HCT116 (cell line): ENCODE measurements at regions not wholly inside any gene's neighbourhood (a gene's known extent, or its start where the extent isn't known, plus 50 kb on each side); places are given as distances from the start of the nearest gene placed in this dataset.

Experiments used
- ATAC-seq: fragments of 200-7000 bp; cut with Tn5 transposase; 2 replicates; pipeline ENCODE4 v1.9.1; 2020; ENCODE audit warnings: mild to moderate bottlenecking, moderate library complexity
- BruUV-seq: library from RNA; stranded (reverse); fragments of 400-500 nt; replicated peaks from 2 replicates; lab custom pipeline; 2021; lab: Mats Ljungman, UMichigan
- CTCF ChIA-PET: fragments of 300-600 bp; sonication (Branson Sonifier 250); formaldehyde crosslinking; loops from one replicate; lab custom pipeline; 2021; ENCODE audit warnings: antibody characterized with exemption; lab: Charles Lee
- POLR2A ChIA-PET: fragments of 300-600, 350-600 bp; sonication (Branson Sonifier 250); formaldehyde crosslinking; loops from one replicate; lab custom pipeline; 2021; ENCODE audit warnings: antibody characterized with exemption; lab: Charles Lee
- RAD21 ChIA-PET, 2 experiments: fragments of 300-600 bp; sonication (Branson Sonifier 250); formaldehyde crosslinking; loops; one replicate each; lab custom pipeline; 2023; ENCODE audit warnings: low total read pairs in 2 of 2; ENCODE audit not compliant: uncharacterized antibody in 2 of 2, unreplicated experiment in 2 of 2, low non-redundant PET in 1 of 2; lab: Charles Lee
- DNase-seq: peaks from one replicate; pipeline ENCODE4 v3.0.0-alpha.2; 2010; ENCODE audit warnings: low read depth, low spot score
- H2AFZ ChIP-seq: fragments of 200-600 bp; shearing (Covaris generic), sonication (generic); 2 replicates; pipeline ENCODE4 v1.6.1; 2017; ENCODE audit warnings: low read depth, mixed run types, mixed read lengths, antibody characterized with exemption, low read length; ENCODE audit not compliant: poor library complexity, severe bottlenecking
- H3K27ac ChIP-seq: 2 replicates; pipeline ENCODE4 v1.5.1; 2012; ENCODE audit warnings: low read depth, low read length
- H3K27me3 ChIP-seq: fragments of 200-600 bp; sonication (generic); 2 replicates; pipeline ENCODE4 v1.6.1; 2016; ENCODE audit warnings: mixed run types, low read length, mixed read lengths; ENCODE audit not compliant: insufficient read depth
- H3K36me3 ChIP-seq, 2 experiments: fragments of 200-500 bp in 1 of 2; fragments of 200-600 bp in 1 of 2; sonication (Bioruptor generic) in 1 of 2; sonication (generic) in 1 of 2; 2 replicates each; pipeline versions ENCODE4 v1.5.1 to v1.6.1; 2014 to 2016; ENCODE audit warnings: low read length in 2 of 2, inconsistent platforms in 1 of 2, mixed read lengths in 1 of 2, mixed run types in 1 of 2; ENCODE audit not compliant: insufficient read depth in 2 of 2, control insufficient read depth in 1 of 2
- H3K4me1 ChIP-seq, 2 experiments: fragments of 200-600 bp in 1 of 2; sonication (generic) in 1 of 2; 2 replicates each; pipeline versions ENCODE4 v1.5.1 to v1.6.1; 2012 to 2017; ENCODE audit warnings: low read length in 2 of 2, inconsistent platforms in 1 of 2, mild to moderate bottlenecking in 1 of 2, mixed read lengths in 1 of 2, mixed run types in 1 of 2, moderate library complexity in 1 of 2; ENCODE audit not compliant: insufficient read depth in 2 of 2, control insufficient read depth in 1 of 2
- H3K4me2 ChIP-seq: fragments of 200-600 bp; sonication (generic); 2 replicates; pipeline ENCODE4 v1.6.1; 2017; ENCODE audit warnings: mixed run types, low read length, mixed read lengths
- H3K4me3 ChIP-seq, 2 experiments: fragments of 200-600 bp in 1 of 2; sonication (generic) in 1 of 2; replicated peaks in 1 of 2; 2 replicates each; pipeline ENCODE4 v1.5.1; 2011 to 2016; ENCODE audit warnings: low read length in 2 of 2, control low read depth in 1 of 2, low read depth in 1 of 2, mild to moderate bottlenecking in 1 of 2, mixed read lengths in 1 of 2, mixed run types in 1 of 2
- H3K79me2 ChIP-seq: fragments of 200-600 bp; sonication (generic); 2 replicates; pipeline ENCODE4 v1.6.1; 2017; ENCODE audit warnings: mild to moderate bottlenecking, mixed run types, low read length, moderate library complexity, mixed read lengths; ENCODE audit not compliant: insufficient read depth
- H3K9ac ChIP-seq: fragments of 200-600 bp; sonication (generic); 2 replicates; pipeline ENCODE4 v1.6.1; 2016; ENCODE audit warnings: low read length, mixed read lengths
- H3K9me2 ChIP-seq: fragments of 200-600 bp; sonication (generic), shearing (Covaris generic); 2 replicates; pipeline ENCODE4 v1.6.1; 2017; ENCODE audit warnings: mixed run types, mild to moderate bottlenecking, moderate library complexity; ENCODE audit not compliant: insufficient read depth
- H3K9me3 ChIP-seq, 2 experiments: fragments of 200-500 bp in 1 of 2; fragments of 200-600 bp in 1 of 2; sonication (Bioruptor generic) in 1 of 2; sonication (generic) in 1 of 2; 2 replicates each; pipeline ENCODE4 v1.6.1; 2014 to 2017; ENCODE audit warnings: low read length in 2 of 2, mixed read lengths in 2 of 2, inconsistent platforms in 1 of 2, low read depth in 1 of 2, mild to moderate bottlenecking in 1 of 2, mixed run types in 1 of 2, moderate library complexity in 1 of 2; ENCODE audit not compliant: control insufficient read depth in 1 of 2, insufficient read depth in 1 of 2
- H4K20me1 ChIP-seq: fragments of 200-600 bp; sonication (generic), shearing (Covaris generic); 2 replicates; pipeline ENCODE4 v1.6.1; 2017; ENCODE audit warnings: mixed run types, mild to moderate bottlenecking, moderate library complexity; ENCODE audit not compliant: insufficient read depth
- ATF3 ChIP-seq: IDR thresholded peaks from 2 replicates; pipeline ENCODE4 v1.6.1; 2012
- CBX3 ChIP-seq: IDR thresholded peaks from 2 replicates; pipeline ENCODE4 v1.6.1; 2012; ENCODE audit warnings: low read depth
- EGR1 ChIP-seq: IDR thresholded peaks from 2 replicates; pipeline ENCODE4 v1.6.1; 2012; ENCODE audit warnings: low read depth
- EZH2 ChIP-seq: fragments of 200-600 bp; sonication (generic); IDR thresholded peaks from 2 replicates; pipeline ENCODE4 v1.6.1; 2017; ENCODE audit warnings: antibody characterized with exemption, mixed run types
- JUND ChIP-seq: IDR thresholded peaks from 2 replicates; pipeline ENCODE4 v1.6.1; 2012
- POLR2A ChIP-seq: IDR thresholded peaks from 2 replicates; pipeline ENCODE4 v1.7.0; 2011; ENCODE audit warnings: borderline replicate concordance; ENCODE audit not compliant: insufficient read depth, insufficient read length; ENCODE audit errors: extremely low read depth
- POLR2AphosphoS5 ChIP-seq: IDR thresholded peaks from 2 replicates; pipeline ENCODE4 v1.6.1; 2011; ENCODE audit warnings: mild to moderate bottlenecking, low read depth, low read length, moderate library complexity
- SP1 ChIP-seq: IDR thresholded peaks from 2 replicates; pipeline ENCODE4 v1.6.1; 2012; ENCODE audit warnings: low read depth
- YY1 ChIP-seq: IDR thresholded peaks from 2 replicates; pipeline ENCODE4 v1.6.1; 2011; ENCODE audit warnings: low read length, low read depth, moderate library complexity, mild to moderate bottlenecking; ENCODE audit not compliant: insufficient replicate concordance; ENCODE audit errors: extremely low read depth
- ZFX ChIP-seq: fragments of 450-650 bp; IDR thresholded peaks from 2 replicates; pipeline ENCODE4 v1.6.1; 2017
- ZNF274 ChIP-seq: fragments of 200-500 bp; sonication (Bioruptor generic); IDR thresholded peaks from 2 replicates; pipeline ENCODE4 v1.6.1; 2014; ENCODE audit warnings: mild to moderate bottlenecking, low read depth, low read length, inconsistent platforms
- intact Hi-C: fragments of 100-400 bp; cut with micrococcal nuclease; formaldehyde crosslinking; loops from 2 replicates; pipeline ENCODE4 v1.10.0; 2022
- TF ChIP-seq, protein P1 (sequence below): IDR thresholded peaks from 2 replicates; pipeline ENCODE4 v1.6.1; 2011; ENCODE audit warnings: mild to moderate bottlenecking, low read length, moderate library complexity; ENCODE audit not compliant: insufficient replicate concordance; ENCODE audit errors: extremely low read depth
- TF ChIP-seq, protein P2 (sequence below), 3 experiments: fragments of 200-600 bp in 1 of 3; sonication (generic) in 1 of 3; IDR thresholded peaks in 2 of 3; conservative IDR thresholded peaks in 1 of 3; 2 replicates each; pipeline ENCODE4 v1.5.1; 2012 to 2017; ENCODE audit warnings: low read depth in 2 of 3, low read length in 2 of 3, antibody characterized with exemption in 1 of 3, borderline replicate concordance in 1 of 3, control low read depth in 1 of 3, mild to moderate bottlenecking in 1 of 3, mixed read lengths in 1 of 3, mixed run types in 1 of 3, moderate library complexity in 1 of 3; ENCODE audit not compliant: insufficient read depth in 1 of 3

DNA sequence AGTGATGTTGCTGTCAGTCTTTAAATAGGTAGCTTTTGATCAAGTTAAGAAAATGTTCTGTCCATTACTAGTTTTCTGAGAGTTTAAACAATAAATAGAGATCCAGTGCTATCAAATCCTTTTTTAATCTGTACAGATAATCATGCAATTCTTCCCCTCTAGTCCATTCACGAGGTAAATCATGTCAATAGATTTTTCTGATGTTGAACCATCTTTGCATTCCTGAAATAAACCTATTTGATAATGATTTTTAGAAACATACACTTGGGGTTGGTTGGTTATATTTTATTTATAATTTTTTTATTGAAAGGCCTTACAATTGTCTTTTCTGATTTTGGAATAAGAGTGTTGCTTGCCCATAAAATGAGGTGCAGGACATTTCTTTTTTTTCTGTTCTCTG lies 95.0 kb downstream of the FAM53A start:
- H3K4me3 ChIP-seq: no peak overlapping the region
- POLR2A ChIA-PET: no interaction called here
- TF ChIP-seq YY1: no peak
- TF ChIP-seq, protein P1, sequence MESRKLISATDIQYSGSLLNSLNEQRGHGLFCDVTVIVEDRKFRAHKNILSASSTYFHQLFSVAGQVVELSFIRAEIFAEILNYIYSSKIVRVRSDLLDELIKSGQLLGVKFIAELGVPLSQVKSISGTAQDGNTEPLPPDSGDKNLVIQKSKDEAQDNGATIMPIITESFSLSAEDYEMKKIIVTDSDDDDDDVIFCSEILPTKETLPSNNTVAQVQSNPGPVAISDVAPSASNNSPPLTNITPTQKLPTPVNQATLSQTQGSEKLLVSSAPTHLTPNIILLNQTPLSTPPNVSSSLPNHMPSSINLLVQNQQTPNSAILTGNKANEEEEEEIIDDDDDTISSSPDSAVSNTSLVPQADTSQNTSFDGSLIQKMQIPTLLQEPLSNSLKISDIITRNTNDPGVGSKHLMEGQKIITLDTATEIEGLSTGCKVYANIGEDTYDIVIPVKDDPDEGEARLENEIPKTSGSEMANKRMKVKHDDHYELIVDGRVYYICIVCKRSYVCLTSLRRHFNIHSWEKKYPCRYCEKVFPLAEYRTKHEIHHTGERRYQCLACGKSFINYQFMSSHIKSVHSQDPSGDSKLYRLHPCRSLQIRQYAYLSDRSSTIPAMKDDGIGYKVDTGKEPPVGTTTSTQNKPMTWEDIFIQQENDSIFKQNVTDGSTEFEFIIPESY: no peak
- TF ChIP-seq JUND: no peak
- no peak for TF ChIP-seq ZNF274
- TF ChIP-seq CBX3: no peak
- no peak for TF ChIP-seq ZFX
- no peak for TF ChIP-seq POLR2A
- no peak for TF ChIP-seq EZH2
- TF ChIP-seq POLR2AphosphoS5: no peak
- TF ChIP-seq ATF3: no peak
- TF ChIP-seq, protein P2, sequence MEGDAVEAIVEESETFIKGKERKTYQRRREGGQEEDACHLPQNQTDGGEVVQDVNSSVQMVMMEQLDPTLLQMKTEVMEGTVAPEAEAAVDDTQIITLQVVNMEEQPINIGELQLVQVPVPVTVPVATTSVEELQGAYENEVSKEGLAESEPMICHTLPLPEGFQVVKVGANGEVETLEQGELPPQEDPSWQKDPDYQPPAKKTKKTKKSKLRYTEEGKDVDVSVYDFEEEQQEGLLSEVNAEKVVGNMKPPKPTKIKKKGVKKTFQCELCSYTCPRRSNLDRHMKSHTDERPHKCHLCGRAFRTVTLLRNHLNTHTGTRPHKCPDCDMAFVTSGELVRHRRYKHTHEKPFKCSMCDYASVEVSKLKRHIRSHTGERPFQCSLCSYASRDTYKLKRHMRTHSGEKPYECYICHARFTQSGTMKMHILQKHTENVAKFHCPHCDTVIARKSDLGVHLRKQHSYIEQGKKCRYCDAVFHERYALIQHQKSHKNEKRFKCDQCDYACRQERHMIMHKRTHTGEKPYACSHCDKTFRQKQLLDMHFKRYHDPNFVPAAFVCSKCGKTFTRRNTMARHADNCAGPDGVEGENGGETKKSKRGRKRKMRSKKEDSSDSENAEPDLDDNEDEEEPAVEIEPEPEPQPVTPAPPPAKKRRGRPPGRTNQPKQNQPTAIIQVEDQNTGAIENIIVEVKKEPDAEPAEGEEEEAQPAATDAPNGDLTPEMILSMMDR (IDR thresholded peaks at IDR 0.05 in 2 of 3, conservative IDR thresholded peaks at IDR 0.05 in 1 of 3; ENCODE audit: borderline replicate concordance in 1 of 3, insufficient read depth in 1 of 3, low read depth in 2 of 3, low read length in 2 of 3): no peak
- no peak for TF ChIP-seq SP1
- TF ChIP-seq EGR1: no peak
- no TSS peak for BruUV-seq
- ATAC-seq (no peak), DNase-seq (no peak)
- H2AFZ ChIP-seq: no peak overlapping the region
- no peaks in the 10 kb centered on the region for H4K20me1 ChIP-seq
- no peaks in the 10 kb centered on the region for H3K36me3 ChIP-seq
- CTCF ChIA-PET: no interaction called here
- no peaks in the 10 kb centered on the region for H3K27me3 ChIP-seq
- H3K9me3 ChIP-seq: peaks cover 3 to 11% of the 10 kb centered on the region in 2 experiments; a peak in 2 of 4 replicates
- RAD21 ChIA-PET: no interaction called here
- no peaks in the 10 kb centered on the region for H3K79me2 ChIP-seq
- no peak overlapping the region for H3K27ac ChIP-seq
- no peaks in the 10 kb centered on the region for H3K9me2 ChIP-seq
- intact Hi-C loops: no loop called here
- H3K4me2 ChIP-seq: no peak overlapping the region
- no peaks in the 10 kb centered on the region for H3K4me1 ChIP-seq
- H3K9ac ChIP-seq: no peak overlapping the region
